Kidney (tissue), 13 donors: ENCODE measurements at regions not wholly inside any gene's neighbourhood (a gene's known extent, or its start where the extent isn't known, plus 50 kb on each side); places are given as distances from the start of the nearest gene placed in this dataset.

Source experiments
- DNase-seq, 5 donors: peaks; one replicate each; pipeline ENCODE4 v3.0.0-alpha.2; 2013 to 2020
- FAIRE-seq: peaks from 2 replicates; lab custom pipeline; 2012; peaks lifted over from hg19 to GRCh38; lab: Jason Lieb, UNC
- H3K27ac ChIP-seq, 2 donors: one replicate each; pipeline ENCODE4 v1.7.0; 2013; ENCODE audit warnings: low read depth in 2 of 2, low read length in 2 of 2, inconsistent platforms in 1 of 2
- H3K27me3 ChIP-seq: one replicate; pipeline ENCODE4 v1.7.1; 2013; ENCODE audit warnings: low read length, inconsistent platforms; ENCODE audit not compliant: control insufficient read depth, insufficient read depth
- H3K36me3 ChIP-seq, 3 donors: one replicate each; pipeline versions ENCODE4 v1.7.0 to v1.7.1; 2013; ENCODE audit warnings: low read length in 3 of 3, control low read depth in 1 of 3, inconsistent platforms in 1 of 3; ENCODE audit not compliant: insufficient read depth in 3 of 3, control insufficient read depth in 2 of 3
- H3K4me1 ChIP-seq, 3 donors: one replicate each; pipeline versions ENCODE4 v1.7.0 to v1.7.1; 2013; ENCODE audit warnings: low read length in 3 of 3, inconsistent platforms in 1 of 3, low read depth in 1 of 3; ENCODE audit not compliant: control insufficient read depth in 2 of 3, insufficient read depth in 2 of 3
- H3K4me3 ChIP-seq, 3 donors: one replicate each; pipeline versions ENCODE4 v1.7.0 to v1.8.1; 2013; ENCODE audit warnings: low read length in 3 of 3, control low read depth in 1 of 3, inconsistent platforms in 1 of 3
- H3K9ac ChIP-seq, 3 donors: one replicate each; pipeline versions ENCODE4 v1.7.0 to v1.7.1; 2013; ENCODE audit warnings: low read length in 3 of 3, control low read depth in 1 of 3, inconsistent platforms in 1 of 3
- H3K9me3 ChIP-seq, 3 donors: one replicate each; pipeline versions ENCODE4 v1.7.0 to v1.7.1; 2013; ENCODE audit warnings: low read length in 3 of 3, control low read depth in 1 of 3, inconsistent platforms in 1 of 3; ENCODE audit not compliant: control insufficient read depth in 2 of 3, insufficient read depth in 1 of 3
- CTCF ChIP-seq: IDR thresholded peaks from 3 replicates; pipeline ENCODE4 v1.5.1; 2012; ENCODE audit warnings: mild to moderate bottlenecking, moderate library complexity, borderline replicate concordance; ENCODE audit not compliant: insufficient read depth; ENCODE audit errors: extremely low read depth
- intact Hi-C: fragments of 100-400 bp; cut with DNase I; formaldehyde crosslinking; loops from one replicate; pipeline ENCODE4 v1.11.1; 2022
- donor health status: control.
- donor health status: control.
- donor health status: control.
- donor health status: control.
- donor health status: control.
- donor health status: DM: yes; HTN: yes; CAD: no.
- donor health status: Normal renal cell carcinoma (clear cell type).

GRCh38 chr2:217437290-217437870, 565.4 kb downstream of the TNS1 start:
- Histone ChIP-seq H3K9me3 (no peaks in the 10 kb centered on the region), H3K4me1 (peaks cover 15 to 34% (median 19%) of the 10 kb centered on the region in 3 donors), H3K4me3 (no peak overlapping the region), H3K27me3 (no peaks in the 10 kb centered on the region), H3K9ac (no peak overlapping the region), H3K36me3 (no peaks in the 10 kb centered on the region), H3K27ac (peak overlapping the region; percentile 44 to 67)
- intact Hi-C loops: no loop called here
- DNase-seq (peak in 2 of 5 donors; percentile 33 to 73), FAIRE-seq (no peak)
- TF ChIP-seq CTCF: no peak

GRCh38 chr2:217436386-217436785, 566.4 kb downstream of the TNS1 start:
- H3K27me3 ChIP-seq: no peaks in the 10 kb centered on the region
- H3K9ac ChIP-seq: no peak overlapping the region
- H3K9me3 ChIP-seq: no peaks in the 10 kb centered on the region
- DNase-seq (peak in 1 of 5 donors; percentile 74), FAIRE-seq (no peak)
- H3K4me3 ChIP-seq: no peak overlapping the region
- intact Hi-C loops: no loop called here
- TF ChIP-seq CTCF: no peak
- H3K27ac ChIP-seq: peak overlapping the region; percentile 13 to 20
- no peaks in the 10 kb centered on the region for H3K36me3 ChIP-seq
- peaks cover 15 to 34% (median 19%) of the 10 kb centered on the region in 3 donors for H3K4me1 ChIP-seq

- no peaks in the 10 kb centered on the region for H3K27me3 ChIP-seq
- H3K9me3 ChIP-seq: no peaks in the 10 kb centered on the region
- H3K4me3 ChIP-seq: peak overlapping the region in 2 of 3 donors; percentile 27 to 33
- no peaks in the 10 kb centered on the region for H3K36me3 ChIP-seq
- no peak for TF ChIP-seq CTCF
- peaks cover 15 to 34% (median 19%) of the 10 kb centered on the region in 3 donors for H3K4me1 ChIP-seq
- H3K9ac ChIP-seq: no peak overlapping the region
- peak overlapping the region; percentile 9 to 15 for H3K27ac ChIP-seq
- DNase-seq: peak; percentile 93 to 98 (median 93)
- intact Hi-C loops: no loop called here
- peak; percentile 72 for FAIRE-seq
Measured at GRCh38 chr2:217434180-217434975, 568.4 kb downstream of the TNS1 start.
